DMS114 treated with DMSO at 0.1 percent for 48 hours (cell line): ENCODE measurements at regions not wholly inside any gene's neighbourhood (a gene's known extent, or its start where the extent isn't known, plus 50 kb on each side); places are given as distances from the start of the nearest gene placed in this dataset.

Source experiments
- DNase-seq: peaks from one replicate; lab custom pipeline; 2025; ENCODE audit not compliant: unreplicated experiment; lab: John Stamatoyannopoulos, UW

DNA sequence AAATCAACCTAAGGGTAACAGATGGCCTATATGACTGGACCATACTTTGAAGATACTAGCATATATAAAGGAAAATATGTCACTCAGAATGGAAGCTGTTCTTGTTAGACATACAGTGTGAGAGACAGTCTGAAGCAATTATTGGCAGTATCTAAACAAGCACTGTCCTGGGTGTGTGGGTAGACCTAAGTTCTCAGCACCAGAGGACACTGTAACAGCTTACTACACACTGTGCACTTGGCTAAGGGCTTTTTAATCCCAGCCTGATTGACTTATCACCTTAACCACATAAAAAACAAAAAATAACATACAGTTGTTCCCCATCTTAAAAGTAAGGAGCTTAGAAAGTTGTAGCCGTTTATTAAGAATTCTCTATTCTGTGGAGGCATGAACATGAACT, 1066.1 kb upstream of the FANCL start:
- no peak for DNase-seq

GRCh38 chr2:59303272-59303671, 1062.1 kb upstream of the FANCL start:
- DNase-seq: no peak

- DNase-seq: no peak
These were observed 1061.6 kb upstream of the FANCL start for GRCh38 chr2:59302683-59303082.

DNA sequence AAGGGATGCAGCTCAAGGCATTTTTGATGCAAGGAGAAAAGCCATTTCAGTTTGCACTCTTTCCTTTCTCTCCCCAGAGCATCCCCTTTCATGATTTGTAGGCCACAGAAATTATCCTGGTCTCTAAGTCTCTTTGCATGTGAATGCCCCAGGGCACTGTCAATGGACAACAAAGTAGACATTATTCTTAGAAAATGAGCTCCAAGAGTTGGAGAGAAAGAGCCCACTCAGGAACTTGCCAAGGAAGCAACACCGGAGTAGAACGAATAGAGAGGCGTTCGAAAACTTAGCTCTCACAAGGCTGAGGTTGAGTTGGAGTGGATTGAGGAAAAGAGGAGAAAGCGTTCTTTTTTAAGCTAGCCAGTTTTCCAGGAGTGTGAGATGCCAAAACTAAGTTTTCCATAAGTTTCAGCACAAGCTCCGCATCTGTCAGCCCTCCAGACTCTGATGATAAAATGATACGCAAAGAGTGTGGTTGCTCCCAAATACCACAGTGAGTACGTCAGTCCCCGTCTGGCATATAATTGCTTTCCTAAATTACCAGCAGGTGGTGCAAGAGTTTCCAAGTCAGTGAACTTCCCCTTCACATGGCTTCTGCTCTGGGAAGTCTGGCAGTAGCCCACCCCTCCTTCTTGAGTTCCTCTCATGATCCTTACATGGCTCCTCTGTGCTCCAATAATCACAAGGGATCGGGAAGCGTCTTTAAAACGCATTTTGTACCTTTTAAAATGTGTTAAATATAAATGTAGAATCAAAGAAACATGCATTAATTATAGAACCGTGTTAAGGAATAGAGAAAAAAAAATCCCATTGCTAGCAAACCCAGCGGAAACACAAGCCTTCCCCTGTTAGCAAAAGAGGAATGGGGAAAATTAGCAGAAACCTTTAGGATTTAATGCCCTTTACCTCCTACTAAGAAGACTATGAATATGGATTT, 1060.6 kb upstream of the FANCL start:
- no peak for DNase-seq

DNA sequence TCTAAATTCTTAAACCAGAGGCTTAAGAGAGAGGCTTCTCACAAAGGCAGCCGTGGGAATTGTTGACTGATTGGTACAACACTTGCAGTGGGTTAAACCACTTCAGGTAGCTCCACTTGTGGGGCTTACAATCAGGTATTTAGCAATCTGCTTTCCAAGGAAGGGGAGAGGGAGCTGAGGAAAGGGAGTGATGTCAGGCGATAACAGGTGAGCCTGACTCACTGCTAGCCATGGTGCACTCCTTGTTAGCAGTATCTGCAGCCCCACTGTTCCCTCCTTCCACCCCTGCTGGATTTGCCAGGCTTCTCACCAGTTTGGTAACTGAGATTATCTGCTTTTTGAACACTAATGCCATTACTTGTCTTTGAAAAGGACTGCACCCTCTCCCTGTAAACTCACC, 1056.7 kb upstream of the FANCL start:
- DNase-seq: no peak

- no peak for DNase-seq
These were observed 1055.2 kb upstream of the FANCL start for GRCh38 chr2:59296279-59296678.

- DNase-seq: no peak
These were observed 1054.5 kb upstream of the FANCL start for GRCh38 chr2:59295524-59296162.

GRCh38 chr2:59288771-59289170, 1047.6 kb upstream of the FANCL start:
- DNase-seq: no peak

- no peak for DNase-seq
These were observed 1041.4 kb upstream of the FANCL start for GRCh38 chr2:59282374-59283057.

DNA sequence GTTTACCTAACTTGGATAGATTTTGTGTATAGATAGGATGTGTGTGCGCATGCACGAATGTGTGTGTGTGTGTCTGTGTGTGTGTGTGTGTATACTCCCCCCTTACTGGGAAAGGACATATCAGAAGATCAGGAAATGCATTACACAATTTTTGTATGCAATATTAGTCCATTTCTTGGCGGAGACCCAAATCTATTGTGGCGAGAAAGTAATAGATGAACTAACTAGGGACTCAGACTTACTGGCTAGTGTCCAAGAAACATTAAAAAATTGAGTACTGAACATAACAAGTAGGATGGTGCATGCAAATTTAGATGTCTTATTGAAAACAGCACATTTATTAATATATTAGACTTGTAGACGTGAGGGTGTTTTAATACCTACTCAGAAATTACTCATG, 1036.5 kb upstream of the FANCL start:
- DNase-seq: no peak

DNA sequence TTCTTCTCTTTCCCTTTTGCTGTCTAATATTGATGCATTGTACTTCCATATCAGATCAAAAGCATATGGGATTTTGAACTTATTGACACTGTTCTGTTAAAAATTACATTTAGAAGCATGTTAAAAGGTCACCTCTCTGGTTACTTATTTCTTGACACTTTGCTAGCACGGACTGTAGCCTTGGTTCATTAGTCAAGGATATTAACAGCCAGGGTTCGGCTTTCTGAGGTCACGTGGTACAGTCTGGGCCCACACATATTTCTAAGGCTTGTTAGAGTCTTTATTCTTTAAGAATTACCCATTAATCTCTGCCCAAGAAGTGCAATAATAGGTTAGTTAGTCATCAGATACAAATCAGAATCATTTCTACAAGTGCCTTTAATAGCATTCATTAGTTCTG, 1035.8 kb upstream of the FANCL start:
- no peak for DNase-seq

DNA sequence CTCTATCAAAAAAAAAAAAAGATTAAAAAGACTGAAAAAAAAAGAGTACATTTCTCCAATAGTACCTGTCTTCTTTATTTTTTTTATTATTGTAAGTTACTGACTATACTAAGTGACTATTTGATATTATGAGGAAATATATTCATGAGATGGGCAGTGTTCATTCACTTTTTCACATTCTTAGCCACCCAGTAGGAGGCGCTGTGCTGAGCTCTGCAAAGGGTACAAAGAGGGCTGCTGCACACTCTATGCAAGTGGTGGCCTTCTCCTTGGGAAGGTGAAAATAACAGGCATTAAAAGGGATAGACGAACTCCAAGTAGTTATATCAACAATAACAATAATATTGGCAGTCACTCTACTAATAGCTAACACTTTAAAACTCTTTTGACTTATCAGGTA, 1034.9 kb upstream of the FANCL start:
- DNase-seq: no peak

- DNase-seq: no peak
These were observed 1025.3 kb upstream of the FANCL start for GRCh38 chr2:59266453-59266852.

DNA sequence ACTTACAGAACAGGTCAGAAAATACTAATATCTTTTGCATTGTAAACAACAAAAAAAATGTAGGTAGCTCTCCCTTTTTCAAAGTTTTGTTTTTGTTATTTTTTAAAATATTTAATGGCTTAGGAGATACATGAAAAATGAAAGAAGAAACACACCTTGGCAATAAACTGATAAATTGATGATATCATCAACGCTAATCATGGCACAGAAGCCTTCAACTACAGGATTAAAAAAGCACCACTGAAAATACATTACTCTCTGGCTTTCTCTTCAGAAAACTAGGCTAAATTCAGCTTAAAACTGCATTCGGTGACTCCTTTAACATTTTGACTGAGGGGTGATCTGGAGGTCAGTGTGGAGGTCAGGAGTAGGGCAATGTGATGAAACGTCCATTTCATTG, 1018.8 kb upstream of the FANCL start:
- no peak for DNase-seq

DNA sequence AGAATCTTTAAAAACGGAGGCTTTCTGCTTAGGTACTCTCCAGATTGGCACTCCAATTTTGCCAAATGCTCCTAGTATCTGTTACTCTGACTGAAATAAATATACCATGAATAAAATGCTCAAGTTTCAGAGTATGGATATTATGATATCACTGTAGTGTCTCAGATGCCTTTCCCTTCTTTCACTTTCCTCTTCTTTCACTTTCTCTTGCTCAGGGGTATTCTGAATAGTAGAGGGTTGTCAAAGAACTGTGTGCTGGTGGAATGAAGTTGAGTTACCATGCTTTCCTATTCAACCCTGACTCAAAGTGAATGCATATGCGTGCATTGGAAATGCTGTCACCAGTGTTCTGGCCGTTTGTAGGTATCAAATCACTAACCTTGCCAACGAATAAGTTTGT, 1015.2 kb upstream of the FANCL start:
- DNase-seq: no peak

DNA sequence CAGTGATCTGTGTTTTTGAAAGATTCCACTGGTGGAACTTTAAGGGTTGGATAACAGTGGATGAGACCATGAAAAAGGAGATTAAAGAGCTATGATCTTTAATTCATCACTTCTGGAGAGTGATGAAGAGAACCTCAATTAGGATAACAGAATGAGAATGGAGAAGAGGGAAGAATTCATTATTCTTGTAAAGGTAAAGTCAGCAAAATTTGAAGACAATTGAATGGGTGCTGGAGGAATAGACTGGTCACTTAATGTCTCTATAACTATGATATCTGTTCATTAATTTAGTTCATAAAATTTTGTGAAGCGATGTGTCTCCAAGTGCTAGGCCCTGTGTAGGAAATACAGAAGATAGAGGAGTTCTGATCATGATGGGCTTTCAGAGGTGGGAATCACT, 1013.2 kb upstream of the FANCL start:
- no peak for DNase-seq

DNA sequence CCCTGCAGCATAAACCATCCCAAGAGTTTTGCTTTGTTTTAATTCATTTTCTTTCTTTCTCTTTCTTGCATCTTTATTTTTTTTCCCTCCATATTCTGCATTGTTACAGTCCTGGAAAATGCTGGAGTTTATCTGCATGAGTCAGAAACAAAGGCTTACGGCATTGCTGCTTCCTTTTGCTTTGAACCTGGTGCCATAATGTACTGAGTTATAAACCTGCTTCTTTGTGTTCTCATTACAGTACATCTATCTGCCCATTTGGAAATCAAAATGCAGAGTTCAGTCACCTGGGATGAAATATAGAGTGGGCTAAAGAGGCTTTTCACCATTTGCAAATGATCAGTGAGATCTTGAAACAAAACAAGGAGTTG, 1009.2 kb upstream of the FANCL start:
- DNase-seq: no peak

GRCh38 chr2:59249441-59250306, 1008.5 kb upstream of the FANCL start:
- DNase-seq: no peak

DNA sequence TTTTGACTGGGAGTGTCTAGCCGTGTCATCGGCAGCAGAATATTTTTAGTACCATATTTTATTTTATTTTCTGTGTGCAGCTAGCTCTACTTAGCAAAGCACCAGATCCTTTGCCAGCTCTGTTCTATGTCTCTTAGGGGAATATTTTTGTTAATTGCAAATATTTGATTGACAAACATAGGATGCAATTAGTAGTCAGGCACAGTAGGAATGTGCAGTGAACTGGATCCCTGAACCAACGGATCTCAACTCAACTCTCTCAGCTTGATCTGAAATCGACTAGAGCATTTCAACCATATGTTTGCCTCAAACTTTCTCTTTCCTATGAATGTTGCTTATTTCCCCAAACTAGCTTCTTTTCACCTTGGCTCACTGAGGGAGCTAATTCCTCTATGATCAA, 998.0 kb upstream of the FANCL start:
- DNase-seq: no peak

DNA sequence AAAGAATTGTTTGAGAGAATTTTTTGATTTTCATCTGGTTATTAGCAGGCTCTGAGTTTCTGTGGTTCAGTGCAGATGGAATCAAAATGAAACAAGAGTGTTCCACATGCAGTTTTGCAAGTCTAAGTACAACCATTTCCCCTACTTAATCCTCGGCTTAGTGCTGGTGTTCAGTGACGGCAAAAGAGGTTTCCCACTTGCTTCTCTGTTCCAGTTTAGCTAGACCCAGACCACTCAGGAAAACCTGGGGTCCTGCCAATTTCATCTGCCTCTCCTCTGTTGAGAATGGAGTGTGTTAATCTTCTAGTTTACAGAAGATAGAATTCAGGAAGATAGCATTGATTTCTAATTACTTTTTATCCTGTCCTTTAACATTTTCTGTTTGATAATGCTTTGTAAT, 996.2 kb upstream of the FANCL start:
- no peak for DNase-seq

DNA sequence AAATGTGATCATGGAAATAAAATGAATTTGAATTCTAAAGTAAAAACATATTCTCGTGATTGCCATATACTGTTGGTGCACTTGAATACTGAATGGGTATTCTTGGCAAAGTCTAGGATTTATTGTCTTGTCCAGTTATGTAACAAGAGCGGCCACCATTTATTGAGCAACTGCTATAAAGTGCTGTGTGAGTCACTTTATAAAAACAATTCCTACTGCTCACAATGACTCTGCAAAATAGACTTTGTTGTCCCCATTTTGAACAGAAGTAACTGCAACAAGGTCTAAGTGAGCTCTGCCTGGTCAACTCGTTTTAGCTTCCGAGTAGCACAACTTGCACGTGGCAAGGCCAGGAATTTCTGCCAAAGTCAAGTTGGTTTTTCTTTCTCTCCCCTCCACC, 995.6 kb upstream of the FANCL start:
- DNase-seq: no peak
